Muscle layer of colon (tissue), 2 donors: ENCODE measurements at regions not wholly inside any gene's neighbourhood (a gene's known extent, or its start where the extent isn't known, plus 50 kb on each side); places are given as distances from the start of the nearest gene placed in this dataset.
"Not testable (repeated sequence)": the region's sequence is repeated elsewhere in the genome, so short reads cannot be mapped to it uniquely, and the experiment has no call there.

Experiments used
- H3K27ac ChIP-seq: one replicate; pipeline ENCODE4 v1.7.0; 2013; ENCODE audit warnings: low read depth, mild to moderate bottlenecking, low read length, moderate library complexity
- H3K27me3 ChIP-seq, 2 donors: one replicate each; pipeline ENCODE4 v1.7.0; 2013; ENCODE audit warnings: low read length in 2 of 2, mild to moderate bottlenecking in 2 of 2; ENCODE audit not compliant: insufficient read depth in 2 of 2, control insufficient read depth in 1 of 2
- H3K36me3 ChIP-seq: one replicate; pipeline ENCODE4 v1.7.0; 2013; ENCODE audit warnings: mild to moderate bottlenecking, low read length; ENCODE audit not compliant: insufficient read depth
- H3K4me1 ChIP-seq: one replicate; pipeline ENCODE4 v1.7.0; 2013; ENCODE audit warnings: mild to moderate bottlenecking, low read length; ENCODE audit not compliant: insufficient read depth
- H3K4me3 ChIP-seq, 2 donors: one replicate each; pipeline ENCODE4 v1.7.0; 2013; ENCODE audit warnings: low read length in 2 of 2, low read depth in 1 of 2, mild to moderate bottlenecking in 1 of 2, moderate library complexity in 1 of 2
- H3K9ac ChIP-seq: one replicate; pipeline ENCODE4 v1.7.0; 2013; ENCODE audit warnings: low read length
- H3K9me3 ChIP-seq: one replicate; pipeline ENCODE4 v1.7.0; 2013; ENCODE audit warnings: mild to moderate bottlenecking, low read length
- donor health status: abdominal sarcoma.
- donor health status: Adenocarcinoma of cecum.

GRCh38 chr3:102691507-102691906, 256.7 kb downstream of the ZPLD1 start:
- Histone ChIP-seq H3K4me3 (no peak overlapping the region), H3K9ac (no peak overlapping the region), H3K27me3 (no peaks in the 10 kb centered on the region), H3K27ac (no peak overlapping the region), H3K36me3 (no peaks in the 10 kb centered on the region), H3K4me1 (no peaks in the 10 kb centered on the region), H3K9me3 (no peaks in the 10 kb centered on the region)

- Histone ChIP-seq H3K9me3 (no peaks in the 10 kb centered on the region), H3K4me3 (no peak overlapping the region), H3K9ac (no peak overlapping the region), H3K36me3 (no peaks in the 10 kb centered on the region), H3K27me3 (no peaks in the 10 kb centered on the region), H3K27ac (no peak overlapping the region), H3K4me1 (no peaks in the 10 kb centered on the region)
Measured at GRCh38 chr3:102699104-102699818, 264.4 kb downstream of the ZPLD1 start.

- Histone ChIP-seq H3K9me3 (no peaks in the 10 kb centered on the region), H3K4me3 (no peak overlapping the region), H3K9ac (no peak overlapping the region), H3K4me1 (no peaks in the 10 kb centered on the region), H3K36me3 (no peaks in the 10 kb centered on the region), H3K27ac (no peak overlapping the region), H3K27me3 (no peaks in the 10 kb centered on the region)
Measured at GRCh38 chr3:102699819-102700140, 265.0 kb downstream of the ZPLD1 start.

GRCh38 chr3:102712896-102713295, 278.1 kb downstream of the ZPLD1 start:
- H3K36me3 ChIP-seq = no peaks in the 10 kb centered on the region
- no peak overlapping the region for H3K27ac ChIP-seq
- H3K9ac ChIP-seq = no peak overlapping the region
- no peak overlapping the region for H3K4me3 ChIP-seq
- no peaks in the 10 kb centered on the region for H3K4me1 ChIP-seq
- no peaks in the 10 kb centered on the region for H3K9me3 ChIP-seq
- no peaks in the 10 kb centered on the region for H3K27me3 ChIP-seq

GRCh38 chr3:102714567-102714966, 279.8 kb downstream of the ZPLD1 start:
- no peaks in the 10 kb centered on the region for H3K9me3 ChIP-seq
- no peaks in the 10 kb centered on the region for H3K36me3 ChIP-seq
- H3K27me3 ChIP-seq = no peaks in the 10 kb centered on the region
- no peak overlapping the region for H3K9ac ChIP-seq
- H3K4me1 ChIP-seq = no peaks in the 10 kb centered on the region
- no peak overlapping the region for H3K27ac ChIP-seq
- H3K4me3 ChIP-seq = no peak overlapping the region

GRCh38 chr3:102715030-102715697, 280.3 kb downstream of the ZPLD1 start:
- H3K9me3 ChIP-seq = no peaks in the 10 kb centered on the region

GRCh38 chr3:102718651-102719050, 283.8 kb downstream of the ZPLD1 start:
- H3K4me3 ChIP-seq = no peak overlapping the region

More at GRCh38 chr3:102715030-102715697, 280.3 kb downstream of the ZPLD1 start:
- H3K4me1 ChIP-seq = no peaks in the 10 kb centered on the region
- no peaks in the 10 kb centered on the region for H3K27me3 ChIP-seq
- H3K36me3 ChIP-seq = no peaks in the 10 kb centered on the region
- H3K9ac ChIP-seq = no peak overlapping the region
- H3K4me3 ChIP-seq = no peak overlapping the region
- H3K27ac ChIP-seq = no peak overlapping the region

GRCh38 chr3:102722317-102722716, 287.5 kb downstream of the ZPLD1 start:
- Histone ChIP-seq H3K9ac (no peak overlapping the region), H3K9me3 (no peaks in the 10 kb centered on the region), H3K4me1 (no peaks in the 10 kb centered on the region), H3K27me3 (no peaks in the 10 kb centered on the region), H3K36me3 (no peaks in the 10 kb centered on the region), H3K4me3 (no peak overlapping the region), H3K27ac (no peak overlapping the region)

More at GRCh38 chr3:102718651-102719050, 283.8 kb downstream of the ZPLD1 start:
- Histone ChIP-seq H3K27me3 (no peaks in the 10 kb centered on the region), H3K27ac (no peak overlapping the region), H3K9me3 (no peaks in the 10 kb centered on the region), H3K9ac (no peak overlapping the region), H3K4me1 (no peaks in the 10 kb centered on the region), H3K36me3 (no peaks in the 10 kb centered on the region)

GRCh38 chr3:102727340-102727739, 292.5 kb downstream of the ZPLD1 start:
- H3K9ac ChIP-seq = no peak overlapping the region
- H3K4me1 ChIP-seq = no peaks in the 10 kb centered on the region
- H3K9me3 ChIP-seq = no peaks in the 10 kb centered on the region
- no peak overlapping the region for H3K4me3 ChIP-seq
- H3K27ac ChIP-seq = no peak overlapping the region
- H3K27me3 ChIP-seq = no peaks in the 10 kb centered on the region
- no peaks in the 10 kb centered on the region for H3K36me3 ChIP-seq

GRCh38 chr3:102732581-102732980, 297.8 kb downstream of the ZPLD1 start:
- not testable (repeated sequence) for H3K27me3 ChIP-seq, H3K4me1 ChIP-seq, H3K27ac ChIP-seq, H3K9ac ChIP-seq, H3K36me3 ChIP-seq, H3K4me3 ChIP-seq, H3K9me3 ChIP-seq

GRCh38 chr3:102733791-102734563, 299.2 kb downstream of the ZPLD1 start:
- H3K9ac ChIP-seq = no peak overlapping the region
- H3K4me3 ChIP-seq = no peak overlapping the region
- H3K4me1 ChIP-seq = no peaks in the 10 kb centered on the region
- H3K27ac ChIP-seq = no peak overlapping the region
- no peaks in the 10 kb centered on the region for H3K27me3 ChIP-seq
- H3K9me3 ChIP-seq = no peaks in the 10 kb centered on the region
- H3K36me3 ChIP-seq = no peaks in the 10 kb centered on the region
